NB4 (cell line): ENCODE measurements at regions not wholly inside any gene's neighbourhood (a gene's known extent, or its start where the extent isn't known, plus 50 kb on each side); places are given as distances from the start of the nearest gene placed in this dataset.

Experiments
- DNase-seq: peaks from one replicate; pipeline ENCODE4 v3.0.0; 2010; ENCODE audit warnings: low read depth
- H3K4me3 ChIP-seq: one replicate; pipeline ENCODE4 v1.5.1; 2011; ENCODE audit warnings: mild to moderate bottlenecking, low read depth, low read length, moderate library complexity
- CTCF ChIP-seq: IDR thresholded peaks from one replicate; pipeline ENCODE4 v1.5.1; 2012; ENCODE audit warnings: low read depth, low read length
- MAX ChIP-seq: IDR thresholded peaks from 2 replicates; pipeline ENCODE4 v1.6.1; 2011; ENCODE audit warnings: low read depth, low read length
- MYC ChIP-seq: IDR thresholded peaks from 2 replicates; pipeline ENCODE4 v1.6.1; 2011; ENCODE audit warnings: low read depth, low read length
- POLR2A ChIP-seq: IDR thresholded peaks from 2 replicates; pipeline ENCODE4 v1.6.1; 2011; ENCODE audit warnings: mild to moderate bottlenecking; ENCODE audit not compliant: insufficient read length; ENCODE audit errors: extremely low read depth

- H3K4me3 ChIP-seq = no peak overlapping the region
- TF ChIP-seq MAX (no peak), POLR2A (no peak), CTCF (no peak), MYC (no peak)
- no peak for DNase-seq
Observed at GRCh38 chr7:21364801-21365271, 63.0 kb upstream of the SP4 start.

- H3K4me3 ChIP-seq = no peak overlapping the region
- TF ChIP-seq MAX (no peak; the same call in 1 of the 2 replicates), MYC (no peak)
- DNase-seq = peak; percentile 73
Observed at GRCh38 chr7:21365866-21366624, 61.8 kb upstream of the SP4 start.

- TF ChIP-seq MAX (no peak), CTCF (no peak), POLR2A (no peak)
- DNase-seq = no peak
- no peak overlapping the region for H3K4me3 ChIP-seq
Observed at GRCh38 chr7:21367081-21367480, 60.8 kb upstream of the SP4 start.

- no peak for TF ChIP-seq MAX
- TF ChIP-seq POLR2A = no peak
- TF ChIP-seq MYC = no peak
- no peak for TF ChIP-seq CTCF
- no peak for DNase-seq
- no peak overlapping the region for H3K4me3 ChIP-seq
Observed at GRCh38 chr7:21367537-21367936, 60.3 kb upstream of the SP4 start.

GRCh38 chr7:21368317-21368716 is 59.6 kb upstream of the SP4 start:
- H3K4me3 ChIP-seq = no peak overlapping the region
- TF ChIP-seq MAX = no peak
- no peak for TF ChIP-seq POLR2A
- no peak for TF ChIP-seq MYC
- TF ChIP-seq CTCF = no peak
- DNase-seq = no peak

GRCh38 chr7:21370283-21370982 is 57.5 kb upstream of the SP4 start:
- H3K4me3 ChIP-seq = no peak overlapping the region
- DNase-seq = no peak

More at GRCh38 chr7:21370283-21370982, 57.5 kb upstream of the SP4 start:
- TF ChIP-seq MYC (no peak), CTCF (no peak), MAX (no peak)
